ENCODE measurements at regions not wholly inside any gene's neighbourhood (a gene's known extent, or its start where the extent isn't known, plus 50 kb on each side); places are given as distances from the start of the nearest gene placed in this dataset.
"Not testable (repeated sequence)": the region's sequence is repeated elsewhere in the genome, so short reads cannot be mapped to it uniquely, and the experiment has no call there.

DNA sequence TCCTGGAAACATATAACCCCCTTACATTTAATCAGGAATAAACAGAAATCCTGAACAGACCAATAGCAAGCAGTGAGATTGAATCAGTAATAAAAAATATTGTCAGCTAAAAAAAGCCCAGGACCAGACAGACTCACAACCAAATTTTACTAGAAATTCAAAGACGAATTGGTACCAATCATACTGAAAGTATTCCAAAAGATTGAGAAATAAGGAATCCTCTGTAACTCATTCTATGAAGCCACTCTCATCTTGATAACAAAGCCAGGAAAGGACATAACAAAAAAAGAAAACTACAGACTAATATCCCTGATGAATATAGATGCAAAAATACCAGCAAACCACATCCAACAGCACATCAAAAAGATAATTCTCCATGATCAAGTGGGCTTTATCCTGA is 714.0 kb downstream of the SEMA5A start:
- Histone ChIP-seq H3K9ac (ENCODE audit: insufficient read depth in 1 of 2, low read length in 2 of 2) (no peak overlapping the region), H3K4me3 (no peak overlapping the region), H3K9me3 (ENCODE audit: control insufficient read depth in 4 of 4, insufficient read depth in 3 of 4, low read length in 3 of 4) (peaks cover 0 to 2% (median 0%) of the 10 kb centered on the region in 4 donors), H3K36me3 (ENCODE audit: control insufficient read depth in 4 of 4, insufficient read depth in 4 of 4, low read length in 4 of 4) (no peaks in the 10 kb centered on the region), H3K4me1 (ENCODE audit: control insufficient read depth in 5 of 5, insufficient read depth in 5 of 5, low read length in 5 of 5) (peaks cover 0 to 6% (median 0%) of the 10 kb centered on the region in 5 donors), H3K27ac (ENCODE audit: low read depth in 1 of 2, low read length in 1 of 2) (no peak overlapping the region), H3K27me3 (ENCODE audit: control insufficient read depth in 3 of 3, insufficient read depth in 3 of 3, low read length in 2 of 3) (no peaks in the 10 kb centered on the region)
- WGBS, 2 donors, result 70 to 81% methylated on average over 1 of the region's 1 CpG
- DNase-seq, result no peak
- ATAC-seq (ENCODE audit: insufficient read depth, low FRiP score), result no peak
- TF ChIP-seq, protein P1, sequence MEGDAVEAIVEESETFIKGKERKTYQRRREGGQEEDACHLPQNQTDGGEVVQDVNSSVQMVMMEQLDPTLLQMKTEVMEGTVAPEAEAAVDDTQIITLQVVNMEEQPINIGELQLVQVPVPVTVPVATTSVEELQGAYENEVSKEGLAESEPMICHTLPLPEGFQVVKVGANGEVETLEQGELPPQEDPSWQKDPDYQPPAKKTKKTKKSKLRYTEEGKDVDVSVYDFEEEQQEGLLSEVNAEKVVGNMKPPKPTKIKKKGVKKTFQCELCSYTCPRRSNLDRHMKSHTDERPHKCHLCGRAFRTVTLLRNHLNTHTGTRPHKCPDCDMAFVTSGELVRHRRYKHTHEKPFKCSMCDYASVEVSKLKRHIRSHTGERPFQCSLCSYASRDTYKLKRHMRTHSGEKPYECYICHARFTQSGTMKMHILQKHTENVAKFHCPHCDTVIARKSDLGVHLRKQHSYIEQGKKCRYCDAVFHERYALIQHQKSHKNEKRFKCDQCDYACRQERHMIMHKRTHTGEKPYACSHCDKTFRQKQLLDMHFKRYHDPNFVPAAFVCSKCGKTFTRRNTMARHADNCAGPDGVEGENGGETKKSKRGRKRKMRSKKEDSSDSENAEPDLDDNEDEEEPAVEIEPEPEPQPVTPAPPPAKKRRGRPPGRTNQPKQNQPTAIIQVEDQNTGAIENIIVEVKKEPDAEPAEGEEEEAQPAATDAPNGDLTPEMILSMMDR (IDR thresholded peaks at IDR 0.05; ENCODE audit: control extremely low read depth, extremely low read depth), result no peak

DNA sequence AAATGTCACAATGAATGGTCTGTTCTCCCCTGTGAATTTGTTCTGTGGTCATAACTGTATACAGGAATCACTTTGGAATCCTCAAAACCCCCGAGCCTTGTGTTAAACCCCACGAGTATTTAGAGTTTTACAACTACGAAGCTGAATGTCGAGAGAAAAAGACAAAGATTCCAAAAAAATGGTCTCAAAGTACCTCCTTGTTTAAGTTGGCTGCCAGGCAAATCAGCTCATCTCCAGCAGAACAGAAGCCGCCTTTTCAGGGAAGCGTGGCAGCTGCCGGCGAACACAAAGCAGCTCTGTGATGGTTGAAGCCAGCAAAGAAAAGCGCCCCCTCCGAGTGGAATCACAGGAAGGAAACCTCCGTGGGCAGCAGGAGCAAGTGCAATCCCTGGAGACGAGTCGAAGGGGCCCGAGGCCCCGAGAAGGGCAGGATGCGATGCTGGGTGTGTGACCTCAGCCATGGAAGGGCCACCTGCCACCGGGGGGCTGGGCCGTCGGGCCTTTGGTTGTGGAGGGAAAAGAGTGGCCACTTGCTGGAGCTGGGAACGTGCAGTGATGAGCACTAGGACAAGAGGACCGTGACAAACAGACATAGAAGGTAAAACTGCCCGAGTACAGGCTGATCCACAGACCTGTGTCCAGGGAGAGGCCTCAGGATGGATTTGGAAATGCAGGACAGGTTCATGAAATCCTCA is 706.4 kb downstream of the SEMA5A start:
- 86 to 87% methylated on average over 22 of the region's 22 CpGs for WGBS, 2 donors
- Histone ChIP-seq H3K27me3 (ENCODE audit: control insufficient read depth in 3 of 3, insufficient read depth in 3 of 3, low read length in 2 of 3) (no peaks in the 10 kb centered on the region), H3K36me3 (ENCODE audit: control insufficient read depth in 4 of 4, insufficient read depth in 4 of 4, low read length in 4 of 4) (no peaks in the 10 kb centered on the region), H3K9ac (ENCODE audit: insufficient read depth in 1 of 2, low read length in 2 of 2) (no peak overlapping the region), H3K27ac (ENCODE audit: low read depth in 1 of 2, low read length in 1 of 2) (no peak overlapping the region), H3K4me3 (no peak overlapping the region), H3K4me1 (ENCODE audit: control insufficient read depth in 5 of 5, insufficient read depth in 5 of 5, low read length in 5 of 5) (peaks cover 0 to 2% (median 0%) of the 10 kb centered on the region in 5 donors), H3K9me3 (ENCODE audit: control insufficient read depth in 4 of 4, insufficient read depth in 3 of 4, low read length in 3 of 4) (peaks cover 0 to 8% (median 0%) of the 10 kb centered on the region in 4 donors)
- DNase-seq, result no peak
- TF ChIP-seq, protein P1 (IDR thresholded peaks at IDR 0.05; ENCODE audit: control extremely low read depth, extremely low read depth), result no peak
- no peak for ATAC-seq (ENCODE audit: insufficient read depth, low FRiP score)

- DNase-seq, result no peak
- Histone ChIP-seq H3K9ac (ENCODE audit: insufficient read depth in 1 of 2, low read length in 2 of 2) (no peak overlapping the region), H3K4me1 (ENCODE audit: control insufficient read depth in 5 of 5, insufficient read depth in 5 of 5, low read length in 5 of 5) (peaks cover 0 to 2% (median 0%) of the 10 kb centered on the region in 5 donors), H3K36me3 (ENCODE audit: control insufficient read depth in 4 of 4, insufficient read depth in 4 of 4, low read length in 4 of 4) (no peaks in the 10 kb centered on the region), H3K27me3 (ENCODE audit: control insufficient read depth in 3 of 3, insufficient read depth in 3 of 3, low read length in 2 of 3) (no peaks in the 10 kb centered on the region), H3K4me3 (no peak overlapping the region), H3K27ac (ENCODE audit: low read depth in 1 of 2, low read length in 1 of 2) (no peak overlapping the region), H3K9me3 (ENCODE audit: control insufficient read depth in 4 of 4, insufficient read depth in 3 of 4, low read length in 3 of 4) (peaks cover 0 to 8% (median 0%) of the 10 kb centered on the region in 4 donors)
- TF ChIP-seq, protein P1 (IDR thresholded peaks at IDR 0.05; ENCODE audit: control extremely low read depth, extremely low read depth), result no peak
- no peak for ATAC-seq (ENCODE audit: insufficient read depth, low FRiP score)
- WGBS, 2 donors, result 78 to 80% methylated on average over 36 to 39 of the region's 39 CpGs
Measured at GRCh38 chr5:8840237-8840636, 705.6 kb downstream of the SEMA5A start.

- not testable (repeated sequence) for H3K36me3 ChIP-seq (ENCODE audit: control insufficient read depth in 4 of 4, insufficient read depth in 4 of 4, low read length in 4 of 4); ATAC-seq (ENCODE audit: insufficient read depth, low FRiP score)
- 86 to 92% methylated on average over 8 of the region's 8 CpGs for WGBS, 2 donors
Measured at GRCh38 chr5:8840746-8841145, 705.1 kb downstream of the SEMA5A start.

More at GRCh38 chr5:8840746-8841145, 705.1 kb downstream of the SEMA5A start:
- not testable (repeated sequence) for H3K9ac ChIP-seq (ENCODE audit: insufficient read depth in 1 of 2, low read length in 2 of 2); H3K9me3 ChIP-seq (ENCODE audit: control insufficient read depth in 4 of 4, insufficient read depth in 3 of 4, low read length in 3 of 4); DNase-seq; H3K4me3 ChIP-seq; H3K27me3 ChIP-seq (ENCODE audit: control insufficient read depth in 3 of 3, insufficient read depth in 3 of 3, low read length in 2 of 3); H3K27ac ChIP-seq (ENCODE audit: low read depth in 1 of 2, low read length in 1 of 2); H3K4me1 ChIP-seq (ENCODE audit: control insufficient read depth in 5 of 5, insufficient read depth in 5 of 5, low read length in 5 of 5)

Measured in lung (tissue), 11 donors.